ENCODE measurements at regions not wholly inside any gene's neighbourhood (a gene's known extent, or its start where the extent isn't known, plus 50 kb on each side); places are given as distances from the start of the nearest gene placed in this dataset.
"Not testable (repeated sequence)": the region's sequence is repeated elsewhere in the genome, so short reads cannot be mapped to it uniquely, and the experiment has no call there.

DNA sequence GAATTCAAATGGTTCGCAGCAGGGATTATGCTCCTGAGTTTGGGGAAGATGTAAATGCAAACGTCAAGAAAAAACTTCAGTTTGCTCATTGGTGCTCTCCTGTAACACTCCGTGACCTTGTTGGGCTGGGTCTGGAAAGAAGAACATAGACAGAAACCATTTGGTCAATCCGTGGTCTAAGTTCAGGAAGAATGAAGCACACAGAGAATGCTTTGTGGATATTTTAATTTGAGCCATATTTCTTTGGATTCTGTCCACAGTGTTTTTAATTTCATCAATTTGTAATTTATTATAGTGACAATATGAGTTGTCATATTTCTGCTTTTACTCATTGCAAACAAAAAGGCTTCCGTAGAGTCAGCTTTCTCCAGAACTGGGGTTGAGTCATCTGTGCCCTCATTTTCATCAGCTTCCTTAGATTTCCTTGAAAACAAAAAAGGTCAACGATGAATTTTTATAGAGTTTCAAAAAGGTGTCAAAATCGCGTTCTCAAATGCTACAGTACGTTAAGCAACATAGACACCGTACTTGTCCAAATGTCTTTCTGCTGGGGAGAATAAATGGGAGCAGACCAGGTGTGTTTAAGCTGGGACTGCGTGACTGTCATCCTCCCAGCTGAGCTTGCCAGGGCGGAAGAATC is 606.4 kb downstream of the RNF144A start:
- no peak for DNase-seq (ENCODE audit: low read depth in 3 of 3)

DNA sequence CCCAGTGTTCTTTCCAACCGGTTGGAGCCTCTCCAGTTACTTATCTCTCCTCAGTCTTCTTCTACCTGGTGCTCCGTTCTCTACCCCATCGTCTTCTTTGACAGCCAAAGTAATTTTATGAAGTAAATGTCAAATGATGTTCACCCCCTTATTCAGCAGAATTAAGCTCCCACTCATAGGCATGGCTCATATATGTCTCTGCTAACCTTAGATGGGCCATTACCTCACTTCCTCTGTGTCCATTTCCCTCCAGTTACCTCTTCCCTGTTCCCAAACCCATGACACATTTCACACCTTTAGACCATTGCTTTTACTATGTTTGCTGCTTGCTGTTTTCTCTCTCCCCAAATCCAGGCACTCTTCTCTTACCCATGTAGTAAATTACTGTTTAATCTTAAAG is 607.0 kb downstream of the RNF144A start:
- DNase-seq (ENCODE audit: low read depth in 3 of 3): no peak

DNA sequence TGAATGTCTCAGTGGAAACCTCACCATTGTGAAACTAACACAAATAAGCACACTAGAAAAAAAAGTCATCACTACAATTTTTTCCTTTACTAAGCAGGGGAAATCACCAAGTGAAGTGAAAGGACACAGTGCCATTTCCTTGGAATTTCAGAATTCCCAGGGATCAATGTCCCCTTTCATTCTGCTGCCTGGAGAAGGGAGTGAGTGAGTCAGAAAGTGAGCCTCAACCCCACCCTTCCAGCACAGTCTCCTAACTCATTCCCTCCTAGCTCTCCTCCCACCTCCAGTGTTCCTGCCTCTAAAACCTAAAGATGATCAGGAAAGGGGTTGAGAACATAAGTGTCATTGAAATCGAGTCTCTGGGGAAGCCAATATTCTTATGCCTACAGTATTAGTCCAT is 608.5 kb downstream of the RNF144A start:
- DNase-seq (ENCODE audit: low read depth in 3 of 3): no peak

DNA sequence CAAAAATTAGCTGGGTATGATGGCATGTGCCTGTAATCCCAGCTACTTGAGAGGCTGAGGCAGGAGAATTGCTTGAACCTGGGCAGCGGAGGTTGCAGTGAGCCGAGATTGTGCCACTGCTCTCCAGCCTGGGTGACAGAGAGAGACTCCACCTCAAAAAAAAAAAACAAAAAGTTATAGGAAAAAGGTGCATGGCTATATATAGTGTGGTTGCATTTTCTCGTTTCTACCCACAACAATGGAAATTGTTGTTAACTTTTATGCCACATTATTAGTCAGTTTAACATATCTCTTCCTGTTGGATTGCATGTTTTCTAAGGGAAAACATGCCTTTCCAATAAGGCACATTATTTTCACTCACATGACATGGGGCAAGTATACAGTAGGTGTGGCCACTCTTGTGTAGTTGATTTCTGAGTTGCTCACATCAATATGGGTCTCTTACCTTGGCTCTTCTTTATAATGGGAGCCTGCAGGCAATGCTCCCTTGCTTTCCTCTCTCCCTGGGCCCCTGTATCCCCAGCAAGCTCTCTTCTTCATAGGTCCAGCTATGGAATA is 610.0 kb downstream of the RNF144A start:
- DNase-seq (ENCODE audit: low read depth in 3 of 3): no peak

DNA sequence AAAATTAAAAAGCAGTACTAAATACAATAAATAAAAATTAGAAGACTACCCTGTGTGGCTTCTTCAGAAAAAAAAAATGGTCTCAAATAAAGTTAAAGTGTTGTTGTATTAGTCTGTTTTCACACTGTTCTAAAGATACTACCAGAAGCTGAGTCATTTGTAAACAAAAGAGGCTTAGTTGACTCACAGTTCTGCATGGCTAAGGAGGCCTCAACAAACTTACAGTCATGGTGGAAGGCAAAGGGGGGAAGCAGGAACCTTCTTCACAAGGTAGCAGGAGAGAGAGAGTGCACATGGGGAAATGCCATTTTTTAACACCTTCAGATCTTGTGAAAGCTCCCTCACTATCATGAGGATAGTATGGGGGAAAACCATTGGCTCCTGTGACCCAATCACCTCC is 612.8 kb downstream of the RNF144A start:
- no peak for DNase-seq (ENCODE audit: low read depth in 3 of 3)

DNA sequence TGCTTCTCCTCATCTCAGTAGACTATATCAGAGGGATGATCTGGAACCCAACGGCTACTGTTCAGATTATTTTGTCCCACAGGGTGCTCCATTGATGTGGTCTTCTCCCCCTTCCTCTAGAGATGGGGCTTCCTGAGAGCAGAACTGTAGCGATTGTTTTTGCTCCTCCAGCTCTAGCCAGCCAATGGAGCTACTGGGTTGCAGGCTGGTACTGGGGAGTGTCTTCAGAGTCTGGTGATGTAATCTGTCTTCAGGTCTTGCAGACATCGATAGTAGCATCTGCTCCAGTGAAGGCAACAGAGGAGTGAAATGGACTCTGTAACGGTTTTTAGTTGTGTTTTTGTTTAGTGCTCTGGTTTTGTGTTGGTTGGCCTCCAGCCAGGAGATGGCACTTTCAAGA is 621.9 kb downstream of the RNF144A start:
- DNase-seq (ENCODE audit: low read depth in 3 of 3): no peak

DNA sequence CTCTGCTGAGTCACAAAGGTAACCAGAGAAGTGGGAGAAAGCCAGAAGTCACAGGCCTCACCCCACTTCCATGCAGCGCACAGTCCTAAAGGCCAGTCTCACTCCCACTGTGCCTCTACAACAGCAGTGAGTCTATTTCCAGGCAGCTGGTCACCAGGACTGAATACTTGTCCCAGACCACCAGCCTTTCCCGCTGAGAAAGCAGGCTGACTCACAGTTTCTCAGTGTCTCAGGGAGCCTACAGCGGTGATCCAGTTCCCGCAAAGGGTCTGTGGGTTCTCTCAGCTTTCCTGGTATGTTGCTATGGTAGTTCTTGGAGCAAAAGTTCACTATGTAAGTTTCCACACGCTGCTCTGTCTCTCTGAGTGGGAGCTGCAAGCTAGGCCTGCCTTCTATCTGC is 622.5 kb downstream of the RNF144A start:
- DNase-seq (ENCODE audit: low read depth in 3 of 3): no peak

DNA sequence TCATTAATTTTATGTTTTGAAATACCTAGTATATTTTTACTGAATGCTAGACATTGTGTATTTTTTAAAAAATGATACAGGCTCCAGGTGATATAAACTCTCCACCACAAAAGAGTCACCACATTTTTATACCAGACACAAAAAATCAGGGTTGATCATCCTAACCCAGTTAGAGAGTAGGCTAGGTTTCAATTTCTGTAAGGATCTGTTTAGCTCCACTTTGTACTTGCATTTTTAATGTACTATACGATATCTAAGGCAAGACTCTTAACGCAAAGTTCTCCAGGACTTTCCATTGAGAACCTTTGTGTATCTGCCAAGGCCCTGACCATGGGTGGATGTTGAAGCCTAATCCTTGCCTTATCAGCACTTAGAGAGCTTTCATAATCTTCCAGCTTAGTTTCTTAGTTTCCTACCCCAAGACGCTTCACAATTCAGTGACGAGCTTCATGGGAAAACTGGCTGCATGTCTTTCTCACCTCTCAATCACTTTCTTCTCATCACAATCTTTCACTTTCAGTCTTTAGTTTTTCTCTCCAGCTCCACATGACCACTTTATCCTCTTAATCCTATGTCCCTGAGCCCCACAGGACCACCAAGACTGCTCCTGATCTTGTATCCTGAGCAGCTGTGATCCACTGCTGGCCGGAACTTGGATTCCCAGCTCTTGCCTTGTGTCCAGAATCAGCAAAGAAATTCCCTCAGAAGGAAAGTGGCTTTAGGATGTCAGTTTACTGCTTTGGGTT is 635.8 kb downstream of the RNF144A start:
- DNase-seq (ENCODE audit: low read depth in 3 of 3): no peak

DNA sequence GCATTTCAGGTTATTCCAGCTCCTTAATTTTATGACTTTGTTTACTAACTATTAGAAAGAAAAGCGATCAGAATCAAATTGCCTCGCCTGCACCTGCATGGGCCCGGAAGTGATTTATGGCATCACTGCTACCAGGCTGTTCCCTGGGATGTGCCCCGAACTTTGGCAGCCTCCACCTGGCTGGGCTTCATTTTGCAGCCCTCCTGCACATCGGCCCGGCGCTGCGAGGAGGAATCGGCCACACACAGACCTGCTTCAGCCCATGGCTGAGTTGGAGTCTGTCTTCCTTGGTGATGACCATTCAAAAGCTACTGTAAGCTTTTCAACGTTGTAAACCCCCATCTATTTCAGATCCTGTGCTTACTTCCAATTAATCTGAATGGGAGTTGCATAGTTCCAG is 638.0 kb downstream of the RNF144A start:
- no peak for DNase-seq (ENCODE audit: low read depth in 3 of 3)

DNA sequence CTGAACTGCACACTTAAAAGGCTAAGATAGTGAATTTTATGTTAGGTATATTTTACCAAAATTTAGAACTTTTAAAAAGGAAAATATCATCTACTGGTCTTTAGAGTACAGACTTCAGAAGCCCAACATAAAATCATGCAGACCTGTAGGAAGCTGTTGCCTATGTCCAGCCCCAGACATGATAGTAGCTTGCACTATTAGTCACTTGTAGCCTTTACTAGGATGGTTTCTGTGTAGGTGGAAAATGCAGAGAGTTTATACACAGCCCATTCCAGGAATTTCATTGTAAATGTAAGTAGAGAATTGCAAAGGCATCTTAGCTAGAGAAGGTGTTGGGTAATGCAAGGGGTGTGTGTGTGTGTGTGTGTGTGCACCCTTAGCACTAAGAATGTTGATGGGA is 640.2 kb downstream of the RNF144A start:
- no peak for DNase-seq (ENCODE audit: low read depth in 3 of 3)

DNA sequence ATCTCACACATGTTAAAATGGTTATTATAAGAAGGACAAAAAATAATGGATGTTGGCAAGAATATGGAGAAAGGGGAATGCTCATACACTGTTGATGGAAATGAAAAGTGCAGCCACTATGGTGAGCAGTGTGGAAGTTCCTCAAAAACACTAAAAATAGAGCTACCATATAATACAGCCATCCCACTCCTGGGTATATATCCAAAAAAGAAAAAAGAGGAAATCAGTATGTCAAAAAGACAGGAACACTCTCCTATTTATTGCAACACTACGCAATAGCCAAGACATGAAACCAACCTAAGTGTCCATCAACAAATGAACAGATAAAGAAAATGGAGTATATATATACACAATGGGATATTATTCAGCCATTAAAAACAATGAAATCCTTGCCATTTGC is 642.6 kb downstream of the RNF144A start:
- DNase-seq (ENCODE audit: low read depth in 3 of 3): no peak

DNA sequence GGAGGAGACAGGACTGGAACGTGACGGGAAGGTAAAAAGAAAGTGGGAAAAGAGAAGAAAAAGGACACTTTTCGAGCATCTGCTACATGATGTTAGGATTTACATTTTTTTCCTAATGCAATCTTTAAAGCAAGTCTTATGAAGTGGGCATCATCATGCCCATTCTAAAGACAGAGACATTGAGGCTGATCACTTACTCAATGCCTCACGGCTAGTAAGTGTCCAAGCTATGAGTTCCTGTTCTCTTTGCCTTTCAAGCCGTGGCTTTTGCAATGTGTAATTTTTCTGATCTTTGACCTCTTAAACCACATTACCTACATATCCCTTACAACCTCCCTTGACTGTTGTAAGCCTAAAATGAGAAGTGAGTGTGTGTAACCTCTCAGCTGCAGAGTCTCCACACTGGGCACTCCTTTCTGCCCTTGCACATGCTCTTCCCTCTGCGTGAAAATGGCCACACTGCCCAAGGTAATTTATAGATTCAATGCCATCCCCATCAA is 649.2 kb downstream of the RNF144A start:
- no peak for DNase-seq (ENCODE audit: low read depth in 3 of 3)

DNA sequence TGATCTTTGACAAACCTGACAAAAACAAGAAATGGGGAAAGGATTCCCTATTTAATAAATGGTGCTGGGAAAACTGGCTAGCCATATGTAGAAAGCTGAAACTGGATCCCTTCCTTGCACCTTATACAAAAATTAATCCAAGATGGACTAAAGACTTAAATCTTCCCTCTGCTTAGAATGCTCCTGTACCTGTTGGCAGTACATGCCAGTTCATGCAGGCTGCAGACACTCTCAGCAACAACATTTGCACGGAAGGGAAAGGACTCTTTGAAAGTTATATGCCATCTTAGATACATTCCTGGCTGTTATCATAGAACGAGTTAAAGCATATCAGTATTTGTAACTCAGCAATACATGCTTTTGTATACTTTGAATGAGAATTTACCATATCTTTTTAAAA is 649.9 kb downstream of the RNF144A start:
- not testable (repeated sequence) for DNase-seq (ENCODE audit: low read depth in 3 of 3)

DNA sequence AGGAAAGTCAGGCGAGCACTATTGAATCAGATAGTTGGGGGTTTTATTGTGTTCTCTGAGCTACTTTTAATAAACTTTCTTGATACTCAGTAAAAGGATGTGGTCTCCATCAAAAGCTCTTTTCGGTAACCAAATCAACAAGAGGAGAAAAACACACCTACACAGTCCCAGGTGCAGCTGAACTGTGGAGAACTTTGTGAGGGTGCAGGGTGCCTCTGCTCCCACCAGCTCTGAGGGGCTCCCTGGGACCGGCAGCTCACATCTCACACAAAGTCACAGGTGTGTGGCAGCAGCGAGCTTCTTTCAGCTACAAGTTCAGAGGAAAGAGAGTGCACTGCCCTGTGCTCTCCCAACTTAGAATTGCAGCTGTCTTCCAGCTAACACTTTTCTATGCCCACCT is 650.4 kb downstream of the RNF144A start:
- DNase-seq (ENCODE audit: low read depth in 3 of 3): peak; percentile 17 to 57 (median 37)

DNA sequence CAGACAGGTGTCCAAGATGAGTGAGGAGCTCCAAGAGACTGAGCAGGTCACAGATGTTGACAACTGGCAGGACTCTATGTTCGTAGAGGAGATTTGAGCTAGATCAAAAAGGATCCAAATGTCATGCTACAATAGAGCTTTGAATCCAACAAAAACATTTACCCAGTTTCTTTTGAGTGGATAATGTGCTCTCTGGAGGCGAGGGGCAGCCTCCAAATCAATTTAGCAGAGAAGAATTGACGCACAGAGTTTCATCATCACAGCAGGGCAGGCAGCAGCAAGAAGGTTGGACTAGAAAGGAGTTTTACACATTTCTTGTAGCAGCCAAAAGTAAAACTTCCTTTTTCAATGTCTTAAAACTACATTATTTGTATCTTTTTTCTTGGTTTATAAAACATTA is 653.0 kb downstream of the RNF144A start:
- no peak for DNase-seq (ENCODE audit: low read depth in 3 of 3)

DNA sequence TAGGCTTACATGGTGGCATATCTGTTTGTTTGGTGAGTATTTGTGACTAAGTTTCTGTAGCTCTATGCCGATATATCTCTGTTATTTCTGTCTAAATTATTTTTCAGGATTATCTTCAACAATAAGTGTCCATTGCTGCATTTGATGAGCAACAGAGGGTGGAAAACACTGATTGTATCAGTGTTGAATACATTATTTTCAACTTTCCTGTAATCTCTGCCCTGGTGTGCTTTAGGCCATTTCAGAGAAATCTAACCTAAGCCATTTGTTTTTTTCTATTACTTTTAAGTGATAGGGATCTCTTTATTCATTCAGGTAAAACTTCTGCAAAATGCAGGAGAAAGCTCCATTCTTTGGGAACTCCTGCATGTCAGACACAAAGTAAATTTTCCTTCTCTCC is 654.5 kb downstream of the RNF144A start:
- DNase-seq (ENCODE audit: low read depth in 3 of 3): no peak

DNA sequence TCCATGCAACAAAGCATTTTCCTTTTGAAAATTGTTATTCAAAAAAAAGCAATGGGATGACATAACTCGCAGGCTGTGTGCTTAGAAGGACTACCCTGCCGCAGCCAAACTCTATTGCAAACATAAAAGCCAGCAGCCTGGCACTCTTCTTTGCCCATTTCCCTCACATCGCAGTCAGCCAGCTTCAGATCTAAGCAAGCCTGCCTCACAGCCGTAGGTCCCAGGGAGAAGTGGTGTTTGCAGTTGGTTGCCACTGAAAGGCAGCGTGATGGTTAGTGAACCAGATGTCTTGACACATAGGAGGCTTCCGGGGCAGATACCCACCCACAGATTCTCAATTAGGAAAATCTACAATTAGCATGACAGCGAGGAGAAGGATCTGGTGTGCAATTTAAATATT is 655.2 kb downstream of the RNF144A start:
- peak in 1 of 3 experiments; percentile 18 for DNase-seq (ENCODE audit: low read depth in 3 of 3)

DNA sequence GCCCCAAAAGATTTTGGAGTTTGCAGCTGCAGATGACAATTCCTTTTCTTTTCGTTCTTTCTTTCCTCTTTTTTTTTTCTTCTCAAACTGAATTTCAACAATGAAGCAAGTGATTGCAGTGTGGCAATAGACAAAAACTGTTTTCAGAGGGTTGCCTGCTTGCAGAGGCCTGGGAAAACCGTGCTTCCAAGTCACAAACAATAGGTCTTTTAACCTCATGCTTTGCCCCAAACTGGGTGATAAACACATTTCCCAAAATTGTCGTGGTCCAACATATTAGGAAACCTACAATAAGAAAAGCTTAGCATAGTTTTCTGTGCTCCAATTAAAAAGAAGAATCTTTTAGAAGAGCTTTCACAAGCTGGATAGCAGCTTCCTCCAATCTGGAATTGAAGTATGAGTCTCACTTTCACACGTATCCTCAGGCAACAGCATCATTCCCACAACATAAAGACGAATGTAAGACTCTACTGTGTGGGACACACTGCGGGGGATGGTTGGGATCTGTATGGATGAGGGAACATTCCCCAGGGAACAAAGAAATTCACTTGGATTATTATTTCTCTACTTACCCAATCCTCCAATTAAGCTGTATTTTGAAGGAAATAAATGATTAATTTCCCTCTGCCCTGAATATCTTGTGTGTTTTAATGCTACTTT is 656.1 kb downstream of the RNF144A start:
- DNase-seq (ENCODE audit: low read depth in 3 of 3): no peak

DNA sequence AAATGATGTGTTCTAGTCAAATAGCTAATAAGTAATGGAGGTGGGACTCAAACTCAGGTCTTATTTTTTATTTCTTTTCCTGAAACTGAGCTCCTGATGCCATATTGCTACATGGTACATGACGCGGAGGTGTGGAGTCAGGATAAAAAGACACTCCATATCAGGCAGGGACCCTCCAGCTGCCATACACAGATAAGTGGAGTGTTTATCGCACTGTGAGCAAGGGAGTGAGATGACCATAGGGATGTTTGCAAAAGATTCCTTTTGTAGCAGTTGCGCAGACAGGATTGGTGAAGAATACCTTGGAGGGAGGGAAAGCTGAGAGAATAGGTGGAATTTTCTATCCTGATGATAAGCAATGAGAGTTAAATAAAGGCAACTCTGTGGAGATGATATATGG is 657.2 kb downstream of the RNF144A start:
- DNase-seq (ENCODE audit: low read depth in 3 of 3): no peak

DNA sequence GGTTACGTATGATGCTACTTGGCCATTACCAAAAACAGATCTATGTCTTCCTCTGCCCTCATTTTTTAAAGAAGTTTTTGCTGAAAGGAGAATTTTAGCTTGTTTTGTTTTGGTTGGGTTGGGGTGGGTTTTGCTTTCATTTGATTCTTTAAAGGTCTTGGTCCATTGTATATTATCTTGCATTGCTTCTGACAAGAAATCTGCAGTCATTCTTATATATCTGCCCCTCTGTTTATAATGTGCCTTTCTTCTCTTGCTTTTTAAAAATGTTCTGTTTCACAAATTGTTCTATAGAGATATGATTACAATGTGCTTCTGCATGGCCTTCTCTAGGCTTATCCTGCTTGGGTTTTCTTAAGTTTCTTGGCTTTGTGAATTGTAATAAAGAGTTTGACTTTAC is 660.6 kb downstream of the RNF144A start:
- DNase-seq (ENCODE audit: low read depth in 3 of 3): no peak

DNA sequence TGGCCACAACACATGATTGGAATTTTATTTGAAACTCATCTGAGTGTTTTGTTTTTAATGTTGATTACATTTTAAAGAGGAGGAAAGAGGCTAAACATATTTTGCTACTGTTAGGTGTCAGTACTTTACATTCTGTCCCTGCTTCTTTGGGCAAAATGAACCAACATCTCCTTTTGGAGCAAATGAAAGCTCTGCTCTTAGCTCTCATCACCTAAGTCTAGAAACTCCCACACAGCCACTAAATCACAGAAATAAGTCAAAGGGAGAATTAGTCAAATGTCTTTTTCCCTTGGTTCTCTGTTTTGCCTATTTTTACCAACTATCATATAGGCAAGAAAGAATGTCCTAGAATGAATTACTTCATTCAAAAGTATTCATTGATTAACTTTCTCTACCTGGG is 666.8 kb downstream of the RNF144A start:
- DNase-seq (ENCODE audit: low read depth in 3 of 3): no peak

DNA sequence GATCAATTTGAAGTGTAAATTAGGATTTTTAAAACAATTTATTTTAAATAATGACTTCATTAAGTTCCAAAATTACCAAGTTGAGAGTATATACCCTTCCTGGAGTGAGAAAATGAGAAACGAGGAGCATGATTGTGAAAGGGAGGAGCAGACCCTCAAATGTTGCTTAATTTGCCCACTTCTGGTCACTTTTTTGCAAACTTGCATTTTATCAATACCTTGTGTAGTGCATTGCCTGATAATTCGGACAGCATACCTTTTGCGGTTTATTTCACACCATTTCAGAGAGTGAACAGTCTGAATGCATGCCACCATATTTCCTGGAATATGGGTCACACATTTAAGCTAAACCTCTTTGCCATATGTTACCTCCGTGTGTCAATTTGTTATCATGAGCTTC is 669.7 kb downstream of the RNF144A start:
- DNase-seq (ENCODE audit: low read depth in 3 of 3): no peak

DNA sequence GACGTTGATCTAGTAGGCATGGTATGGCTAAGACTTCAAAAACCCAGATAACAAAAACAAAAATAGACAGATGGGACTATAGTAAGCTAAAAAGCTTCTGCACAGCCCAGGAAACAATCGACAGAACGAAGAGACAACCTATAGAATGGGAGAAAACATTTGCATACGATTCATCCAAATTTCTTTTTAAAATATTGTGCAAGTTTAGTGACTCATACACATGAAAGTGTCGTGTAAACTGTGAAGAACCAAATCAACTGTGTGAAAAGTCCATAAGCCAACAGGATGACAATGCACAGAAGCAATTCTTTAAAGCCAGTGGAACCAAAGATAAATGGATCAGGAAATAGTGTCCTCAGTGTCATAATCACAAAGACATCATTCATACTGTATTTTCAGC is 671.1 kb downstream of the RNF144A start:
- DNase-seq (ENCODE audit: low read depth in 3 of 3): no peak
